OCI-LY3 (cell line): ENCODE measurements at regions not wholly inside any gene's neighbourhood (a gene's known extent, or its start where the extent isn't known, plus 50 kb on each side); places are given as distances from the start of the nearest gene placed in this dataset.

Experiments used
- CTCF ChIP-seq: fragments of 200-600, 300-600 bp; sonication (generic); IDR thresholded peaks from 2 replicates; pipeline ENCODE4 v1.5.1; 2014; ENCODE audit warnings: antibody characterized with exemption, low read length, low read depth
- EZH2phosphoT487 ChIP-seq: fragments of 200-600 bp; shearing (Covaris generic); IDR thresholded peaks from 2 replicates; pipeline ENCODE4 v1.6.1; 2018; ENCODE audit warnings: antibody characterized with exemption, mixed run types, low read depth

- TF ChIP-seq EZH2phosphoT487 = no peak
- no peak for TF ChIP-seq CTCF
These were observed 519.8 kb upstream of the GOLIM4 start for GRCh38 chr3:168615493-168616020.
